ENCODE measurements at regions not wholly inside any gene's neighbourhood (a gene's known extent, or its start where the extent isn't known, plus 50 kb on each side); places are given as distances from the start of the nearest gene placed in this dataset.

DNA sequence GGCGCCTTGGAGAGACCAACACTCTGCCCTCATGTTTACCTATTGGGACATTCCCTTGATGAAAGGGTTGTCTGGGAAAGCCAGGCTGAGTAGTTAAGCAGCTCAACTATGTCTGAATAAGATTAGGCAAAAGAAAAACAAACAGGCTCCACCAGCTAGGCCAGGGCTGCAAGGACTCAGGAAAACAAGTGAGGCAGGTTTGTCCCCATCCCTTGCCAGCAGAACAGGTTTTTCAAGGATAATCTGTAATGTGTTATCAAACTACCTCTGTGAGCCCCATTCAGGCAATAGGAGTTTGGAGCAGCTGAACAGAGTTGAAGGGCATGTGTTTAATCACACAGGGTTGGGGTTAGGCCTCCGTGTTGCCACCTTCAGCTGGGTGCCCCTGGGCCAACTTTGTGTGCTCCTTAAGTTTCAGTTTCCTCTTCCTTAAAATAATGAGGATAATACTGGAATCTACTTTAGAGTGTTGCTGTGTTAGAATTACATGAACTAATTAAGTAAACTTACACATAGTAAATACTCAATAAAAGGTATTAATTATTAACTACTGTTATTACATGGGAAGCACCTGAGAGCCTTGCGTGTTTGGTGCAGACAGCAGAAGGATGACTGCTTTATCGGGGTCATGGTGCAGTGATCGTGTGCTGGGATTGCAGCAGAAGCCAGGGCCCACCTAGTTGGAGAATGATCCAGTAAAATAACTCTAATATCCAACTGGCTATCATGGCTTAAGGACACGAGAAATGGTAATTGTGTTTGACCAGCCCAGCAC lies 72.1 kb upstream of the ATP10B start:
- DNase-seq (no peak), ATAC-seq (no peak)
- no peaks in the 10 kb centered on the region for H3K4me1 Mint-ChIP-seq
- no peak overlapping the region for H3K4me3 Mint-ChIP-seq
- H3K9me3 Mint-ChIP-seq = peaks cover 0 to 7% of the 10 kb centered on the region in 2 donors
- H3K27me3 Mint-ChIP-seq = no peaks in the 10 kb centered on the region
- H3K27ac Mint-ChIP-seq = no peak overlapping the region

DNA sequence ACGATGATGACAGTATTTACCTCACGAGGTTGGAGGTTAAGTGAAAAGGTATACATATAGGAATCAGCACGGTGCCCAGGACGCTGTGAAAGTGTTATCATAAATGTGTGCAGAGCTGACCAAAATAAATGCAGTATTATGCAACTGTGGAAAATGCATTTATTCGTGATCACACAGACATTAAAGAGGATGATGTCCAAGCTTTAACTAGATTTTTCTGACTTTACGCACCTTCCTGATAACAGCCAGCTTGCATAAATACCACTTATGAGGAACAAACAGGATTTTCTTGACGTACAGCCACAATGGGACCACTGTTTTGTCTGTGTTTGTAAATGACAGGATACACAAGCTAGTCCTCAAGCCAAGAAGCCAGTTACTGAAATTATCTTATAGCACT lies 71.4 kb upstream of the ATP10B start:
- Mint-ChIP-seq H3K9me3 (peaks cover 0 to 7% of the 10 kb centered on the region in 2 donors), H3K4me3 (no peak overlapping the region), H3K27me3 (no peaks in the 10 kb centered on the region), H3K27ac (no peak overlapping the region), H3K4me1 (no peaks in the 10 kb centered on the region)
- ATAC-seq (no peak), DNase-seq (no peak)

DNA sequence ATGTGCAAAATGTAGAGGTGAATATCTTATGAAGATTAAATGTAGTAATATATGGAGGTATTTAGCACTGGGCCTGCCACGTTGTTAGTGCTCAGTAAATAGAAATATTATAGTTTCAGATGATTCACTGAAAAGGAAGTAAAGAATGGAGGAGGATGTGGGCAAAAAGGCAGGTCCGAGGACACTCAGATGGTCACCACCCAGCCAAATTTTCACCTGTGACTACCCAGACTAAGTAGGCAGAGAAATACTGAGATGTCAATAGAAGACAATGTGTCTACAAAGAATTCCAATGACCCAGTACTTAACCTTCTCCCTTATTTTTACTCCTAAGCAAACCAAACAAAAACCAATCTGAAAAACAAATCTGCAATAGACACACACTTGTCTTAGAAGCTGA lies 70.3 kb upstream of the ATP10B start:
- DNase-seq = no peak
- Mint-ChIP-seq H3K4me3 (no peak overlapping the region), H3K4me1 (no peaks in the 10 kb centered on the region), H3K27ac (no peak overlapping the region), H3K27me3 (no peaks in the 10 kb centered on the region), H3K9me3 (peaks cover 5 to 7% of the 10 kb centered on the region in 2 donors)
- ATAC-seq = no peak

DNA sequence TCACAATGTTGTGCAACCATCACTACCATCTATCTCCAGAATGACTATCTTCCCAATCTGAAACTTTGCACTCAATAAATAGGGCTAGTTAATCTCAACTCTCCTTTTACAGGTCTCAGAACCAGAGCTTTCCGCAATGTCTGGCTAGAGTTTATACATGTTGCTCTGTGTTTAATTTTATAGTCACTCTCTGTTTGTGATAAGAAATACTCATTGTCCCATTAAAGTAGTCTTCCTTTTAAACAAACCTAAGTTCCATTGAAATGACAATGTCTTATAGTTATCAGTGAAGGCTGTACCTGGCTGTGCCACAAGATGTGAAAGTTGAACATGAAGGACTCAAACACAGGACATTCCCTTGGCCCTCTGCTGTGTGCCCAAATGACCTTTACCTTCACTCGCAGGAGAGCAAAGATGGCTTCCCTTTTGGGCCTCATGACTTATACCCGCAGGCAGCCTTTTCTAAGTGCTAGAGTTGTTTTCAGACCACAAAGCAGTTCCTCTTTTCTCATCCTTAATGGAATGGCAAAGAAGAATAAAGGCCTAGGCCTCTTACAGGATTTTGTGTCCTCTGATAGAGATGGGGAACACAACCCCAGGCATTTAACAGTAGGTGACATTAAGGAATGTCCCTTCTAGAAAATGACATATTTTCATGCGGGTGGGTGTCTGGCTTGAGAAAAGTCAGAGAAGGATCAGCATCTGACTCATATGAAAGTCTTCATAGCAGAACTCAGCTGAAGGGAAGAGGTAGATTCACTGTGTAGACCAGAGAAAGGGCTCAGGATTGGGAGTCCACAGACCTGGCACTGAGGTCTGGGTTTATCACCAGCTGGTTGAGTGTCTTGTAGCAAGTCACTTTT lies 69.6 kb upstream of the ATP10B start:
- H3K4me1 Mint-ChIP-seq = no peaks in the 10 kb centered on the region
- no peaks in the 10 kb centered on the region for H3K27me3 Mint-ChIP-seq
- no peak for ATAC-seq
- H3K9me3 Mint-ChIP-seq = peaks cover 5 to 7% of the 10 kb centered on the region in 2 donors
- no peak overlapping the region for H3K27ac Mint-ChIP-seq
- no peak for DNase-seq
- H3K4me3 Mint-ChIP-seq = no peak overlapping the region

DNA sequence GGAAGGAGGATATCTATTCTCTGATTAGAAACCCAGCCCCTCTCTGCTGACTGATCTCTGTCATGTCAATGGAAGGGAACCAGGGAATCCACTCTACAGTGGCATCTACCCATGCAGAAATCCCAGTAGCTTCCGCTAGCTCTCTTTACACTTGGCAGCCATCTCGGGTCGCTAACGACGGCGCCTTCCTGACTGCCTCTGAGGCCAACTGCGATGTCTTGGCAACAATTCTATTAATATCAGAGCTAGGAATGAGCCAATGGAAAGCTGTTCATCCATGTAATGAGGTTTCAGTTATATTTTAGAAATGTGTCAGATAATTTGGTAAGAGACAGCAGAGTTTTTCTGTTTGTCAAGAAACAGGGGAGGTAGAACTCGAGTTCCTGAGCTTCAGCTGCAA lies 67.6 kb upstream of the ATP10B start:
- no peak overlapping the region for H3K4me3 Mint-ChIP-seq

DNA sequence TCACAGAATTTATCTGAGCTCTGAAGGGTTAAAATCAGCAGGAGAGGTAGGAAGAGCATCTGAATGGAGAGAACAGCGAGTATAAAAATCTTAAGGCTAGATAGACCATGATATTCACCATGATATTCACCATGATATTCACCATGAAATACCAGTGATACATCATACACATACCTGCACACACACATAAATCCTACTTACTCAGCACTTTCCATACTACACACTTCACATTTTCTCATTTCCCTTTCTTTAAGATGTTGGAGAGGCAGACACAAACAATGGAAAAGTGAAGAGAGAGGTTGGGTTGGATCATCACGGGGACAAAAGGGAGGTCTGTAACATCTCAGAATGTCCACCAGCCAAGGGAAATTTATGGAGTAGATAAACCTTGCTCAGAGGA lies 66.4 kb upstream of the ATP10B start:
- no peaks in the 10 kb centered on the region for H3K27me3 Mint-ChIP-seq
- ATAC-seq (no peak), DNase-seq (no peak)
- no peak overlapping the region for H3K4me3 Mint-ChIP-seq
- H3K9me3 Mint-ChIP-seq = peaks cover 5 to 7% of the 10 kb centered on the region in 2 donors
- H3K4me1 Mint-ChIP-seq = no peaks in the 10 kb centered on the region
- no peak overlapping the region for H3K27ac Mint-ChIP-seq

More for the DNA sequence above, 67.6 kb upstream of the ATP10B start:
- H3K27ac Mint-ChIP-seq = no peak overlapping the region
- H3K9me3 Mint-ChIP-seq = peaks cover 5 to 7% of the 10 kb centered on the region in 2 donors
- H3K4me1 Mint-ChIP-seq = no peaks in the 10 kb centered on the region
- DNase-seq (no peak), ATAC-seq (no peak)
- no peaks in the 10 kb centered on the region for H3K27me3 Mint-ChIP-seq

DNA sequence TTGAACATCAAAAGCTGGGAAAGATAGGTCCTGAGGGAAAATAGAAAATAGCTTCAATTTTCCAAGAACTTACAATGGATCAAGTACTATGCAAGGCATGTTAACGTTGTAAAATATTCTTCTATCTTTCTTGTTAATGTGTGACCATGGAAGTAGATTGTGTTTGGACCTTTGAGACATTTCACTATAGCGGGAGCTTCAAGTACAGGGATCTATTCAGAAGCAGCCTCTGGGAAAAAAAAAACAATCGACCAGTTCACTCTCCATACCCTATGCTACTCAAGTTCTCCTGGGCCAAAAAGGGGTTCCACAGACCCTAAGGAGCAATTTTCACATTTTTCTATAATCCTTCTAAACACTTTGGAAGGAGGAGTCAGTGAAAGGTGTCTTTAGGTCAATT lies 54.1 kb upstream of the ATP10B start:
- no peak for ATAC-seq
- Mint-ChIP-seq H3K27ac (no peak overlapping the region), H3K9me3 (no peaks in the 10 kb centered on the region), H3K4me1 (no peaks in the 10 kb centered on the region), H3K27me3 (no peaks in the 10 kb centered on the region), H3K4me3 (no peak overlapping the region)
- no peak for DNase-seq

DNA sequence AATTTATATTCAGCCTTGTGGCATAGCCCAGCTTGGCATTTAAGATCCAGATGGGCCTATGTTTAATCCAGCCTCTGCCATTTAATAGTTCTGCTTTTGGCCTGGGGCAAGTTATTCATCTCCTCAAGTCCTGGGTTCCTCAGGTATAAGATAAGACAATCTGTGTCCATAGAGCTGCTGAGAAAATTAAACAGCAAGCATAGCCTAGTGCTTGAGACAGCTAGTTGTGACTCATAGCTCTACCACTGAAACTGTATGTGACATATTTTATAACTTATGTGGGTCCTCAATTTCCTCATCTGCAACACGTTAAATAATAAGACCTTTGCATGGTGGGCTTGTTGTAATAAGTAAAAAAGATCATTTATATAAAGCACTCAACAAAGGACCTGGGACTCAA lies 53.3 kb upstream of the ATP10B start:
- no peak for DNase-seq
- Mint-ChIP-seq H3K9me3 (no peaks in the 10 kb centered on the region), H3K4me1 (no peaks in the 10 kb centered on the region), H3K4me3 (no peak overlapping the region), H3K27ac (no peak overlapping the region), H3K27me3 (no peaks in the 10 kb centered on the region)
- no peak for ATAC-seq

DNA sequence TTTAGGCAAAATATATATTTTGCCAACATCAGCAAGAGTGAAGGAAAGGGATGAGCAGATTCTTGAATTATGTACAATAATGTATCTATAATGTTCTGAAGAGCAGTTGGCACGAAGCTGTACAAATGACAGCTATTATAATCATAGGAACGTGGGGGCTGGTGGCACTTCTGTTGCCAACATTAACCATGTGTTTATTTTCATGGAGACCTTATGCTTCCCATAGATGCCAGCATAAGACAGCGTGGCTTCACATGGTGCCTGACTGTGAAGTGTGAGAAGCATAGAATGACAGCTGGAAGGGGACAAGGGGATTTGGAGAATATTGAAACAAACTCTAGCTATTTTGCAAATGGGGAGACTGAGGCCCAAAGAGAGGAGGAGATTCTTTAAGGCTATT lies 52.6 kb upstream of the ATP10B start:
- DNase-seq (no peak), ATAC-seq (no peak)
- H3K9me3 Mint-ChIP-seq = no peaks in the 10 kb centered on the region
- no peak overlapping the region for H3K27ac Mint-ChIP-seq
- no peaks in the 10 kb centered on the region for H3K4me1 Mint-ChIP-seq
- H3K27me3 Mint-ChIP-seq = no peaks in the 10 kb centered on the region
- no peak overlapping the region for H3K4me3 Mint-ChIP-seq

DNA sequence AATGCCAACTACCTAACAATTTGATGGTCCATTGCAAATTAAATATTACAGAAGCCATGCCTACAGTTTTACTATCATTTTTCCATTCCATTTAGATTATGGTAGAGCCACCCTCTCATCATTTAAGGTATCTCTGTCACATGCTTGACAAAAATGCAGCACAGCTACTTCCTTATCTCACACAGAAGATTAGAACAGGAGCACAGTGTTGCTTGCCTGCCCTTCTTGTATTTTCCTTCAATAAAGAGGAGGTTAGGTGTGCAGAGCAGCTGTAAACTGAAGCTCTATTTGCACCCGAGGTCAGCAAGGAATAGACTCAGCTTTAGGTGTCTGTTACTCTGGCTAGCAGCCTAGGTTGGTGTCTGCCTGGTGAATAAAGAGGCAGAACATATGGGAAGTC lies 51.5 kb upstream of the ATP10B start:
- Mint-ChIP-seq H3K4me3 (no peak overlapping the region), H3K27me3 (no peaks in the 10 kb centered on the region), H3K9me3 (no peaks in the 10 kb centered on the region), H3K4me1 (no peaks in the 10 kb centered on the region), H3K27ac (no peak overlapping the region)
- DNase-seq (no peak), ATAC-seq (no peak)

DNA sequence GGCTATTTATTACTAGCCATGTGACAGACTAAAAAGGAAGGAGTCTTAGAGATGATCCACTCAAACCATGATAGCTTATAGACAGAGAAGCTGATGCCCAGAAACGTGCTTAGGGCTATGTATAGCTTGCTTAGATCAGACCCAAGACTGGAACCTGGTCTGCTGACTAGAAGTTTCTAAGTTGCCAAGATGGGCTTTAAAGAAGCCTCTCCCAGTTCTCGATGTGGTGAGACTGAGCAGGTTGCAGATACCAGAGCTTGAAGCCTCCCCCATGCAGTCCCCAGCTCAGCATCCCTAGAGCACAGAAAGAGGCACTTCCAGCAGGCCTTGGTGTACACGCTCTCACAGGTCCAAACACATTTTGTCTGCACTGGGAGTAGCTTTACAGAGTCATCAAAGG lies 51.1 kb upstream of the ATP10B start:
- DNase-seq (no peak), ATAC-seq (no peak)
- Mint-ChIP-seq H3K27me3 (no peaks in the 10 kb centered on the region), H3K27ac (no peak overlapping the region), H3K4me1 (no peaks in the 10 kb centered on the region), H3K9me3 (peaks cover 0 to 2% of the 10 kb centered on the region in 2 donors), H3K4me3 (no peak overlapping the region)

All from stimulated activated naive CD8-positive, alpha-beta T cell treated with anti-CD3 and anti-CD28 coated beads, Interleukin-15, amount 100 ng/mL, for 72 hours (primary cell).